ENCODE measurements at regions not wholly inside any gene's neighbourhood (a gene's known extent, or its start where the extent isn't known, plus 50 kb on each side); places are given as distances from the start of the nearest gene placed in this dataset.

DNA sequence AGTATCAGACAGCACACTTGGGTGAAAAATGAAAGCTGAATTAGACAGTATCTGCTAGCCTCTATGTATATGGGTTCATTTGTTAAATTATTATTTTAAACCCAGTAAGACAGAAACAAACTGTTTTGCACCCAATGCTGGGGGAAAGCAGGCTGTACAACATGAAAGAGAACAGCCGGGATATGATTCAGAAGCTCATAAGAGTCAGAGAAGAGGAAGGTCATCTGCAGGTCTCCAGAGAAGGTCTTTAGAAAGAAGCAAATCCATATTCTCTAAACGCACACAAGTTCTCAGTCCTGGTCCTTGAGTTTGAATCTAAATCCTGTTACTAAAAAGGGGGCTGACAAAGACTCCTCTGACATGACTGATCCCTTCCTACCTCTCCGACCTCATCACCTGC, 155.1 kb downstream of the SIPA1L2 start:
- peak; percentile 44 to 57 for DNase-seq

DNA sequence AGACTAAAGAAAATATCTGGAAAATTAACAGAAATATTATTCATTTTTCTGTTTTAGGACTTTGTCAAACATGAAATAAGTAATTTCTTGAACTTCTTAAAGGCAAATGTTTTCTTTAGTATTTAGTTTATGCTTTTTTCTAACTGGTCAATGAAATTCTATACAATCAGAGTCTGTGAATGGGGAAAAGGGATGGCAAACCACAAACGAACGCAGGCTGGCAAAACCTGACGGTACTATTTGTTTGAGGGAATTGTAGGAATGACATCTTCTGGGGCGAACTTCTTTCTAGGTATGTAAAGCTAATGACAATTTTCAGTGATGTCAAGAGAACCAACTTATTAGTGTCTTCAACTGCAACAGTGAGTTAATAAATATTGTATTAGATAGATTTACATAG, 156.0 kb downstream of the SIPA1L2 start:
- no peak for DNase-seq

DNA sequence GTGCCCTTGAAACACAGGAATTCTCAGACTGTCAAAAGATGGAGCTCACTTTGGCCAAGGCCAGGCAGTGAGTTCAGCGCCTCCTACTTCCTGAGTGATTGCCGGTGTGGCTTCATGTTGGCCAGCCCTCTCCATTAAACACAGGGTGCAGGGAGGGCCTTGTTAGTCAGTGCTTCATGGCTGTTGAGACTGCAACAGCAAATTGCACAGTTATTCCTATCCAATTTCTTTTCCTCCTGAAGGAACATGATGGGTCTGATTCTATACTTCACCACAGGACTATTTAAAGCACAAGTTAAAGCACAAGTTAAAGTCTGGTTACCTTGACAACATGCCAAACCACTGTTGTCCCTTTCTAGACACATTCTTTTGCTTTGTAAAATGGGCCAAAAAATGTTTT, 156.6 kb downstream of the SIPA1L2 start:
- DNase-seq, result no peak

- DNase-seq, result no peak
Observed at GRCh38 chr1:232472485-232473041, 157.4 kb downstream of the SIPA1L2 start.

GRCh38 chr1:232471250-232471649, 158.7 kb downstream of the SIPA1L2 start:
- peak in 1 of 2 donors; percentile 12 for DNase-seq

DNA sequence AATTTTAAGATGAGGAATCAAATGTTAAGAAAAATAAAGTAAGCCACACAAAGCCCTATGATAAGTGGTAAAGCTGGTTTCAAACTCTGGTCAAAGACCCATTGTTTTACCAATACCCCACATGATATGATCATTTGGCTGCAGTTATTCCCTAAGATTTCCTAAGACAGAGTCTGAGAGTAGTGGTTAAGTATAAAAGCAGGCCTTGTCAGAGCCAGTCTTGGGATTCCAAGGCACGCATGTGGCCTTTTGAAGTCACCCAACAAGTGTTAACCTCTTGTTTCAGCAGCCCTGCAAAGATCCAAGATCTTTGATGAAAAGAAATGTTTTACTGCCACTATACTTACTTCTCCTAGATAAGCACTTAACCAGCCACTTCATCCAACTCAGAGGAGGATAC, 159.2 kb downstream of the SIPA1L2 start:
- no peak for DNase-seq

DNA sequence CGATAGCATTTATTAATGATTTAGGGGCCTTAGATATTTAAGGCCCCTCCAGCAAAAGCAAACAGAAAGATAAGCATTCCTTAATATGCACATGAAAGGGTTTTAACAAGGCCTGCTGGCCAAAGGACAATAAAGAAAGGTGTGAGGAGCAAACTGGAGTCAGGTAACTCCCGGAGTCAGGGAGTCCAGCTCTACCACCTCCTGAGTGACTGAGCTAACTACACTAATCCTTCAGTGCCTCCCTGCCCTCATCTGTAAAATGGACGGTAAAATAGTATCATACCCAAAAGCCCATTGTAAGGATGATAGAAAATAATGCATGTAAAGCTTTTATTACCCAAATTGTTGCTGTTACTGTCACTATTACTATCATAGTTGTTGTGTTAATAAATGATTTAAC, 161.7 kb downstream of the SIPA1L2 start:
- no peak for DNase-seq

DNA sequence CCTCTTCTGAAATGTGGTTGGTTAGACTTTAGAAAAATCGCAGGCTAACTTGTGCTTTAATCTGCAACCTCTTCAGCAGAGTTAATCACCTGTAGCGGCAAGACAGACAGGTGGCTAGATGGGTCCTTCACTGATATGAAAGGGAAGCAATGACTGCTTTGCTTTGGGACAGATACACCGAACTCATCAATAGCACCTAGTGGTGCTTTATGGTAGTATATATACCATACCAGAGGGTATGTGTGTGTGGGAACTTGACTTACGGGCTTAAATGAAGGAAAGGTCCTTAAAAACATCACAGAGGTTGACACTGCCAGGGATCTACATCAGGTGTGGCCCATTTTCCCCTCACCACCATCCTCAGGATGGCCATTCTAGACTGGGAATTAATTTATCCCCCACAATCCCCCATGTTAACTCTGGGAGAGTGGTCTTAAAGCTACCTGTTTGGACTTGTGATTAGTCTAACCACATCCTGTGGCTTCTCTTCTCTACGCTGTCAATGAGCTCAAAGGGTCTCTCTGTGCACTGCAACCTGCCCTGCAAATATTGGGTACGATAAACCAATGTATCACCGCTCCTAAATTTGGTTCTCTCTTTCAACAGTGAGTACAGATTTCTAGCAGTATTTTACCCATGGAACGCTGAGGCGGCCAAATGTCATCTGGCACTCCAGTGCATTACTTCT, 162.7 kb downstream of the SIPA1L2 start:
- no peak for DNase-seq

DNA sequence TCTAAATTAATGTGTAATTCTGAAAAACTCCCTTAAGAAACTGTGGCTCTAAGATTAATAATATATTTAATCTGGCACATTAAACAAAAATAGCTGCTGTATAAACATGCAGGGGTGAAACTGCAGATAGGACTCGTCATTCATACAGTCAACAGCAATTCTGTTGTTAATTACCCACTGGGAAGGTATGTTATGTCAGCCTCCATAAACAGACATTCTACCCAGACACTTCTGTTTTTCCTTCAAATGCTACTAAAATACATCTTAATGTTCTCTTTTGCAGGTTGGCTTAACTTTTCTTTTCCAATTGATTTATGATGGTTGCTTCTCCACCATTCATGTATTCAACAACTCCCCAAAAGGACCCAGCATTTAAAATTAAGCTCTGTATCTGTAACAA, 165.6 kb downstream of the SIPA1L2 start:
- no peak for DNase-seq

GRCh38 chr1:232463225-232463624, 166.7 kb downstream of the SIPA1L2 start:
- DNase-seq, result no peak

- no peak for DNase-seq
Observed at GRCh38 chr1:232462213-232462612, 167.7 kb downstream of the SIPA1L2 start.

DNA sequence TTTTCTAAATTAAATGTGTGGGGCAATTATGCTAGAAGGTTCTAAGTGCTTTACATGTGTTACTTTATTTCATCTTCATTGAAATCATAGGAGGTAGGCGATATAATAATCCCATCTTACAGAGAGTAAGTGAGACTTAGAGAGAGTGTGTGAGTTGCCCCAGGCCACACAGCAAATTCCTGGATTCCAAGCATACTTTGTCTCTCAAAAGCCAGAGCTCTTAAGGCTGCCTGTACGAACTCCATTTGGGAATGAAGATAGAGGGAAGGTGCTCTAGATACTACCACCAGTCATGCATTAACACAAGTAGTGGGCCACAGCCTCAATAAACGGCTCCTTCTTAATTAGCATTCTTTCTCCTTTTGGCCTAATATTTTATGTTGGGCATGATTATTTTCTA, 170.1 kb downstream of the SIPA1L2 start:
- DNase-seq, result no peak

DNA sequence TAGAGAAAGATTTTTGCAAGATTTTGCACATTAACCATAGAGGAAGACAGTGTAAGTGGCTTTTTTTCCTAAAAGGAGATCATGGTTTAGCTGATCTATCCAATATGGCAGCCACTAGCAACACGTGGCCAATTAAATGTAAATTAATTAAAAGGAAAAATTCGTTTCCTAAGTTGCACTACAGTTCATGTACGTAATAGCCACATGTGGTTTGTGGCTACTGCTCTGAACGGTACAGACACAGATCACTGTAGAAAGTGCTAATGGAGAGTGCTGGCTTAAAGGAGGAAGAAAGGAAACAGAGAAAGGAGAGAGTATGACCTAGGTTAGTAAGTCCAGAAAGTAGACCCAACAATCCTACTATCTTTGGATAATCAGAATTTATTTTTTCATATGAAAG, 170.8 kb downstream of the SIPA1L2 start:
- no peak for DNase-seq

DNA sequence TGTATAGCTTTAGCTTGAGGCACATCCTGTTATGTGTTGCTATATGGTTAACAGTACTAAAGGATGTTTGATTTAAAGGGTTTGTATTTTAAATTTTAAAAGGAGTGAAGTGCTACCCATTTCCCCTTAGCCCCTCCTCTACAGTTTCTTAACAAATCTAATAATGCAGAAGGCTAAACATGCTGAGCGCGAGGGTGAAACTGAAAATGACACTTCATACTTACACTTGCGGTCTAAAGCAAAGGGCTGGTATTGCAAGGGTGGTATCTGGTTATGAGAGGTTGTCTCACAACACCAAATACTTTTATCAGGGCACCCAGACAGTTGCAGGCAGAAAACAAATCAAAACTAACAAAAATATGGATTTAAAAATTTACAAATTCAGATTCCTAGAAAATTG, 172.3 kb downstream of the SIPA1L2 start:
- peak; percentile 31 to 54 for DNase-seq

GRCh38 chr1:232456714-232457113, 173.2 kb downstream of the SIPA1L2 start:
- peak; percentile 9 to 13 for DNase-seq

GRCh38 chr1:232454227-232454886, 175.6 kb downstream of the SIPA1L2 start:
- no peak for DNase-seq

- peak in 1 of 2 donors; percentile 53 for DNase-seq
Observed at GRCh38 chr1:232452736-232453440, 177.0 kb downstream of the SIPA1L2 start.

GRCh38 chr1:232452117-232452516, 177.8 kb downstream of the SIPA1L2 start:
- DNase-seq, result no peak

DNA sequence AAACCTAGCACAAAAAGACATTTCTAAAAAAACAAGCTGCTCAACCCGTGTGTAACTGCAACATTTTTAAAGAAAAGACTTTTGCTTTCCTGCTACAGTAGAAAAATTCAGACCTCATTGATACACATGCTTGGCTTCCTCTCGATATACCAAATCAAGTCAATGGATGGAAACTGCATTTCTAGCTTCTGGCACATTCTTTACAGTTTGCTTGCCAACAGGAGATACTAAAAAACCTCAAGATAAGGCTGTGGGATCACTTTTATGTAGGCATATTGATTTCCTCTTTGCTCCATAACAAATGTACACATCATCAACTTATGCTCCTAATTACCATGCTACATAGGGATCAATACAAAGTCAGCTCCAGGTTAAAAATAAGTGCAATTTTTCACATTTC, 178.4 kb downstream of the SIPA1L2 start:
- no peak for DNase-seq

DNA sequence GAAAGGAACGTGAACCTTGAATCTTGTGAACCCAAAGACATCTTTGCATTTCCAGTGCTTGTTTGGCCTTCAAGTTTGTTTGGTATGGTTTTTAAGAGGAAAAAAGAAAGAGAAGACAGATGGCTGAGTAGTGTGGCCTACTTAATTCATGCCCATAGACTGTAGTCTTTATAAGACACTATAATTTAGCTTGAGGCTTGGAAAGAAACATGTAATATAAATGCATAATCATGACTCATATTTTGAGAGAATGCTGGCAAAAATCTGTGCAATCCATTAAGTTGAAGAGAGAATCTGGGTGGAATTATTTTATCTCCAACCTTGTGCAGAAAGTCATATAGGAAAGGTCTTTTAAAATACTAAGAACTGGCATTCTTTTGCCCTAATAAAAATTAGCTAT, 179.3 kb downstream of the SIPA1L2 start:
- DNase-seq, result no peak

DNA sequence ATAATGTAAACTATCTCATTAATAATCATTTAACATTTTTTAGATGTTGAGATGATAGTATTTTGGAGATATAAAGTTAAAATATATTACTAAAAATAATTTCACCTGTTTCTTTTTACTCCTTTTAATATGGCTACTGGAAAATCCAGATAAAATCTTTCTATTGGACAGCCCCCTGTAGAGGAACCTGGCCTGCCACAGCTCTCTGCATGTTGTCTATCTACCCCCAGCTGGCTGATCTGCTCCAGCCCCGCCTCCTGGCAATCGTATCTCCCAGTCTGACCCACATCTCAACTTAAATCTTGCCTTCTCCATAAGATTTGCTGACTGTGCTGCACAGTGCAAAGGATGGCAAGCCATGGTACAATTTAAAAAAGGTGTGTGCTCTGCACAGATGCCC, 182.8 kb downstream of the SIPA1L2 start:
- DNase-seq, result no peak

GRCh38 chr1:232445361-232446106, 184.4 kb downstream of the SIPA1L2 start:
- no peak for DNase-seq

- DNase-seq, result no peak
Observed at GRCh38 chr1:232443372-232443771, 186.6 kb downstream of the SIPA1L2 start.

All from inflammatory macrophage (primary cell).